Astrocyte (in vitro differentiated cells and primary cell): ENCODE measurements at regions not wholly inside any gene's neighbourhood (a gene's known extent, or its start where the extent isn't known, plus 50 kb on each side); places are given as distances from the start of the nearest gene placed in this dataset.

Experiments
- EZH2 ChIP-seq: IDR thresholded peaks from 2 replicates; pipeline ENCODE4 v1.6.1; 2012; ENCODE audit warnings: mild to moderate bottlenecking, low read length, inconsistent platforms; ENCODE audit not compliant: insufficient read depth
- TF ChIP-seq, protein P1 (sequence below): IDR thresholded peaks from 2 replicates; pipeline ENCODE4 v1.5.1; 2011; ENCODE audit warnings: low read depth, mild to moderate bottlenecking, inconsistent platforms, low read length, moderate library complexity; ENCODE audit not compliant: insufficient read depth

- TF ChIP-seq, protein P1, sequence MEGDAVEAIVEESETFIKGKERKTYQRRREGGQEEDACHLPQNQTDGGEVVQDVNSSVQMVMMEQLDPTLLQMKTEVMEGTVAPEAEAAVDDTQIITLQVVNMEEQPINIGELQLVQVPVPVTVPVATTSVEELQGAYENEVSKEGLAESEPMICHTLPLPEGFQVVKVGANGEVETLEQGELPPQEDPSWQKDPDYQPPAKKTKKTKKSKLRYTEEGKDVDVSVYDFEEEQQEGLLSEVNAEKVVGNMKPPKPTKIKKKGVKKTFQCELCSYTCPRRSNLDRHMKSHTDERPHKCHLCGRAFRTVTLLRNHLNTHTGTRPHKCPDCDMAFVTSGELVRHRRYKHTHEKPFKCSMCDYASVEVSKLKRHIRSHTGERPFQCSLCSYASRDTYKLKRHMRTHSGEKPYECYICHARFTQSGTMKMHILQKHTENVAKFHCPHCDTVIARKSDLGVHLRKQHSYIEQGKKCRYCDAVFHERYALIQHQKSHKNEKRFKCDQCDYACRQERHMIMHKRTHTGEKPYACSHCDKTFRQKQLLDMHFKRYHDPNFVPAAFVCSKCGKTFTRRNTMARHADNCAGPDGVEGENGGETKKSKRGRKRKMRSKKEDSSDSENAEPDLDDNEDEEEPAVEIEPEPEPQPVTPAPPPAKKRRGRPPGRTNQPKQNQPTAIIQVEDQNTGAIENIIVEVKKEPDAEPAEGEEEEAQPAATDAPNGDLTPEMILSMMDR = no peak
- no peak for TF ChIP-seq EZH2
Measured at GRCh38 chr10:53537508-53537907, 764.9 kb upstream of the MBL2 start.
